Activated B cell treated with CpG ODN at 0.5 μM for 24 hours (primary cell): ENCODE measurements at regions not wholly inside any gene's neighbourhood (a gene's known extent, or its start where the extent isn't known, plus 50 kb on each side); places are given as distances from the start of the nearest gene placed in this dataset.

ENCODE experiments used
- ATAC-seq: fragments of 200-7000 bp; cut with Tn5 transposase; one replicate; pipeline ENCODE4 v1.10.0; 2021; ENCODE audit warnings: low read depth, mild to moderate bottlenecking, moderate library complexity
- CTCF ChIA-PET: fragments of 350-600 bp; sonication (Branson Sonifier 250); formaldehyde crosslinking; loops from one replicate; lab custom pipeline; 2021; ENCODE audit warnings: antibody characterized with exemption; lab: Charles Lee
- POLR2A ChIA-PET: fragments of 350-600 bp; sonication (Branson Sonifier 250); formaldehyde crosslinking; loops from one replicate; lab custom pipeline; 2021; ENCODE audit warnings: antibody characterized with exemption; lab: Charles Lee
- DNase-seq: peaks from one replicate; pipeline ENCODE4 v3.0.0; 2022
- H3K27ac Mint-ChIP-seq: one replicate; pipeline ENCODE4 v1.8.0; 2020; ENCODE audit warnings: mixed read lengths
- H3K27me3 Mint-ChIP-seq: one replicate; pipeline ENCODE4 v1.8.0; 2021; ENCODE audit warnings: mixed read lengths
- H3K36me3 Mint-ChIP-seq: one replicate; pipeline ENCODE4 v1.8.0; 2021; ENCODE audit warnings: low read depth, mixed read lengths
- H3K4me1 Mint-ChIP-seq: one replicate; pipeline ENCODE4 v1.8.0; 2021; ENCODE audit warnings: mixed read lengths
- H3K4me3 Mint-ChIP-seq: one replicate; pipeline ENCODE4 v1.8.0; 2020; ENCODE audit warnings: mild to moderate bottlenecking, mixed read lengths
- H3K9me3 Mint-ChIP-seq: one replicate; pipeline ENCODE4 v1.8.0; 2020; ENCODE audit warnings: mixed read lengths
- intact Hi-C: fragments of 100-400 bp; cut with micrococcal nuclease; formaldehyde crosslinking; loops from one replicate; pipeline ENCODE4 v1.15.1; 2024
- TF ChIP-seq, protein P1 (sequence below): fragments of 200-600 bp; IDR thresholded peaks from one replicate; pipeline ENCODE4 v1.8.0; 2022; ENCODE audit warnings: antibody characterized with exemption, mild to moderate bottlenecking

GRCh38 chr20:4569865-4570264 lies 116.4 kb upstream of the PRNP start:
- no peak for ATAC-seq
- H3K36me3 Mint-ChIP-seq = no peaks in the 10 kb centered on the region
- ChIA-PET CTCF (no interaction called here), POLR2A (no interaction called here)
- H3K4me3 Mint-ChIP-seq = no peak overlapping the region
- no peaks in the 10 kb centered on the region for H3K9me3 Mint-ChIP-seq
- intact Hi-C loops = no loop called here
- H3K27me3 Mint-ChIP-seq = peaks cover 11% of the 10 kb centered on the region
- DNase-seq = no peak
- TF ChIP-seq, protein P1, sequence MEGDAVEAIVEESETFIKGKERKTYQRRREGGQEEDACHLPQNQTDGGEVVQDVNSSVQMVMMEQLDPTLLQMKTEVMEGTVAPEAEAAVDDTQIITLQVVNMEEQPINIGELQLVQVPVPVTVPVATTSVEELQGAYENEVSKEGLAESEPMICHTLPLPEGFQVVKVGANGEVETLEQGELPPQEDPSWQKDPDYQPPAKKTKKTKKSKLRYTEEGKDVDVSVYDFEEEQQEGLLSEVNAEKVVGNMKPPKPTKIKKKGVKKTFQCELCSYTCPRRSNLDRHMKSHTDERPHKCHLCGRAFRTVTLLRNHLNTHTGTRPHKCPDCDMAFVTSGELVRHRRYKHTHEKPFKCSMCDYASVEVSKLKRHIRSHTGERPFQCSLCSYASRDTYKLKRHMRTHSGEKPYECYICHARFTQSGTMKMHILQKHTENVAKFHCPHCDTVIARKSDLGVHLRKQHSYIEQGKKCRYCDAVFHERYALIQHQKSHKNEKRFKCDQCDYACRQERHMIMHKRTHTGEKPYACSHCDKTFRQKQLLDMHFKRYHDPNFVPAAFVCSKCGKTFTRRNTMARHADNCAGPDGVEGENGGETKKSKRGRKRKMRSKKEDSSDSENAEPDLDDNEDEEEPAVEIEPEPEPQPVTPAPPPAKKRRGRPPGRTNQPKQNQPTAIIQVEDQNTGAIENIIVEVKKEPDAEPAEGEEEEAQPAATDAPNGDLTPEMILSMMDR = no peak
- no peak overlapping the region for H3K27ac Mint-ChIP-seq
- H3K4me1 Mint-ChIP-seq = no peaks in the 10 kb centered on the region

GRCh38 chr20:4569092-4569491 lies 117.2 kb upstream of the PRNP start:
- no peaks in the 10 kb centered on the region for H3K4me1 Mint-ChIP-seq
- H3K27me3 Mint-ChIP-seq = peaks cover 16% of the 10 kb centered on the region
- no peaks in the 10 kb centered on the region for H3K9me3 Mint-ChIP-seq
- TF ChIP-seq, protein P1 = no peak
- ChIA-PET POLR2A (no interaction called here), CTCF (no interaction called here)
- intact Hi-C loops = no loop called here
- no peaks in the 10 kb centered on the region for H3K36me3 Mint-ChIP-seq
- no peak overlapping the region for H3K4me3 Mint-ChIP-seq
- no peak for ATAC-seq
- no peak overlapping the region for H3K27ac Mint-ChIP-seq
- DNase-seq = no peak

DNA sequence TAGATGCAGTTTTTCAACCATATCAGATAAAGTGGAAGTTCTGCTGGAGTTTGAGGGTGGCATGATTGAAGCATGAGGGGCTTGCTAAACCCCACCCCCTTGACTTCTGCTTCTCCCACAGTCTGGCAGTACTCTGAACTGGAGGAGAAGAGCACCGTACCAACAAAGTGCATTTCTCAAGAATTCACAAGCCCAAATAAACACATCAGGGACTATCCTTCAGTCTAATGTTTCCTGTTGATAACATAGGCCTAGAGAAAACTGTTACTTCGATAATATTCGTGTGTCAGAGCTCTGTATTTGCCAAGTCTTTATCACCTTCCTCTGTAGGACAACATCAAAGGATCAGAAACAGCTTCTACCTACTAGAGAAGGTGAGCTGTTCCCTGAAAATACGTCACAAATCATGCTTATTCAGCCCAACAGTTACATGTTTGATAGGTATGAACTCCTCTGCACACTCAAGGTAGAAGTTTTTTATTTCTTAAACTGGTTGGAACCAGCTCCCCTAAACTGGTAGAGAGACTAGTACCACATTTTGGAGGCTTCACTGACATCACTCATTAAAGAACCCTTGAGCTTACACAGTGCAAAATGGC lies 117.8 kb upstream of the PRNP start:
- no peaks in the 10 kb centered on the region for H3K36me3 Mint-ChIP-seq
- ATAC-seq (no peak), DNase-seq (no peak)
- no peak overlapping the region for H3K4me3 Mint-ChIP-seq
- ChIA-PET CTCF (no interaction called here), POLR2A (no interaction called here)
- H3K27ac Mint-ChIP-seq = no peak overlapping the region
- TF ChIP-seq, protein P1 = no peak
- no peaks in the 10 kb centered on the region for H3K9me3 Mint-ChIP-seq
- no peaks in the 10 kb centered on the region for H3K4me1 Mint-ChIP-seq
- intact Hi-C loops = no loop called here
- peaks cover 17% of the 10 kb centered on the region for H3K27me3 Mint-ChIP-seq

GRCh38 chr20:4567170-4567569 lies 119.1 kb upstream of the PRNP start:
- ATAC-seq (no peak), DNase-seq (no peak)
- ChIA-PET POLR2A (no interaction called here), CTCF (no interaction called here)
- TF ChIP-seq, protein P1 = no peak
- H3K36me3 Mint-ChIP-seq = no peaks in the 10 kb centered on the region
- H3K27me3 Mint-ChIP-seq = peaks cover 17% of the 10 kb centered on the region
- intact Hi-C loops = no loop called here
- H3K4me1 Mint-ChIP-seq = no peaks in the 10 kb centered on the region
- no peaks in the 10 kb centered on the region for H3K9me3 Mint-ChIP-seq
- H3K4me3 Mint-ChIP-seq = no peak overlapping the region
- H3K27ac Mint-ChIP-seq = no peak overlapping the region

GRCh38 chr20:4563534-4563933 lies 122.7 kb upstream of the PRNP start:
- TF ChIP-seq, protein P1 = no peak
- ChIA-PET CTCF (no interaction called here), POLR2A (no interaction called here)
- DNase-seq = no peak
- H3K9me3 Mint-ChIP-seq = no peaks in the 10 kb centered on the region
- intact Hi-C loops = no loop called here
- no peaks in the 10 kb centered on the region for H3K4me1 Mint-ChIP-seq
- H3K27me3 Mint-ChIP-seq = peaks cover 18% of the 10 kb centered on the region
- no peak for ATAC-seq
- H3K27ac Mint-ChIP-seq = no peak overlapping the region
- H3K4me3 Mint-ChIP-seq = no peak overlapping the region
- no peaks in the 10 kb centered on the region for H3K36me3 Mint-ChIP-seq
